K562 (cell line): ENCODE measurements at regions not wholly inside any gene's neighbourhood (a gene's known extent, or its start where the extent isn't known, plus 50 kb on each side); places are given as distances from the start of the nearest gene placed in this dataset.

ENCODE experiments used
- HDAC3 ChIP-seq: fragments of 450-650 bp; IDR thresholded peaks from 2 replicates; pipeline ENCODE4 v1.6.1; 2018; ENCODE audit warnings: borderline replicate concordance, mild to moderate bottlenecking, moderate library complexity; ENCODE audit not compliant: partially characterized antibody
- PBX2 ChIP-seq, 2 experiments: IDR thresholded peaks in 1 of 2; conservative IDR thresholded peaks in 1 of 2; 2 replicates each; pipeline ENCODE4 v1.6.1; 2016; ENCODE audit warnings: low read depth in 2 of 2, mild to moderate bottlenecking in 1 of 2, missing compliant biosample characterization in 1 of 2, missing genetic modification characterization in 1 of 2, moderate library complexity in 1 of 2
- SP2 ChIP-seq: IDR thresholded peaks from 2 replicates; pipeline ENCODE4 v1.6.1; 2011; ENCODE audit warnings: mild to moderate bottlenecking, low read depth, low read length, moderate library complexity; ENCODE audit not compliant: poor library complexity, severe bottlenecking; ENCODE audit errors: extremely low read depth
- TF ChIP-seq, protein P1 (sequence below): IDR thresholded peaks from 2 replicates; pipeline ENCODE4 v1.6.1; 2011; ENCODE audit not compliant: insufficient read length; ENCODE audit errors: extremely low read depth
- TF ChIP-seq, protein P2 (sequence below): sonication (generic); formaldehyde crosslinking; IDR thresholded peaks from 2 replicates; pipeline ENCODE4 v1.8.1; 2023; ENCODE audit warnings: mild to moderate bottlenecking, missing genetic modification reagents

- TF ChIP-seq SP2 (no peak), HDAC3 (no peak), PBX2 (CRISPR knock-in tag; IDR thresholded peaks at IDR 0.05; ENCODE audit: low read depth) (no peak), PBX2 (tag; conservative IDR thresholded peaks at IDR 0.05; ENCODE audit: low read depth) (no peak)
- TF ChIP-seq, protein P1, sequence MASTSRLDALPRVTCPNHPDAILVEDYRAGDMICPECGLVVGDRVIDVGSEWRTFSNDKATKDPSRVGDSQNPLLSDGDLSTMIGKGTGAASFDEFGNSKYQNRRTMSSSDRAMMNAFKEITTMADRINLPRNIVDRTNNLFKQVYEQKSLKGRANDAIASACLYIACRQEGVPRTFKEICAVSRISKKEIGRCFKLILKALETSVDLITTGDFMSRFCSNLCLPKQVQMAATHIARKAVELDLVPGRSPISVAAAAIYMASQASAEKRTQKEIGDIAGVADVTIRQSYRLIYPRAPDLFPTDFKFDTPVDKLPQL = no peak
- TF ChIP-seq, protein P2, sequence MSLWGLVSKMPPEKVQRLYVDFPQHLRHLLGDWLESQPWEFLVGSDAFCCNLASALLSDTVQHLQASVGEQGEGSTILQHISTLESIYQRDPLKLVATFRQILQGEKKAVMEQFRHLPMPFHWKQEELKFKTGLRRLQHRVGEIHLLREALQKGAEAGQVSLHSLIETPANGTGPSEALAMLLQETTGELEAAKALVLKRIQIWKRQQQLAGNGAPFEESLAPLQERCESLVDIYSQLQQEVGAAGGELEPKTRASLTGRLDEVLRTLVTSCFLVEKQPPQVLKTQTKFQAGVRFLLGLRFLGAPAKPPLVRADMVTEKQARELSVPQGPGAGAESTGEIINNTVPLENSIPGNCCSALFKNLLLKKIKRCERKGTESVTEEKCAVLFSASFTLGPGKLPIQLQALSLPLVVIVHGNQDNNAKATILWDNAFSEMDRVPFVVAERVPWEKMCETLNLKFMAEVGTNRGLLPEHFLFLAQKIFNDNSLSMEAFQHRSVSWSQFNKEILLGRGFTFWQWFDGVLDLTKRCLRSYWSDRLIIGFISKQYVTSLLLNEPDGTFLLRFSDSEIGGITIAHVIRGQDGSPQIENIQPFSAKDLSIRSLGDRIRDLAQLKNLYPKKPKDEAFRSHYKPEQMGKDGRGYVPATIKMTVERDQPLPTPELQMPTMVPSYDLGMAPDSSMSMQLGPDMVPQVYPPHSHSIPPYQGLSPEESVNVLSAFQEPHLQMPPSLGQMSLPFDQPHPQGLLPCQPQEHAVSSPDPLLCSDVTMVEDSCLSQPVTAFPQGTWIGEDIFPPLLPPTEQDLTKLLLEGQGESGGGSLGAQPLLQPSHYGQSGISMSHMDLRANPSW (CRISPR knock-in tag) = no peak
Measured at GRCh38 chr2:64711252-64711800, 57.6 kb upstream of the SERTAD2 start (continued).
